ENCODE measurements at regions not wholly inside any gene's neighbourhood (a gene's known extent, or its start where the extent isn't known, plus 50 kb on each side); places are given as distances from the start of the nearest gene placed in this dataset.

- TF ChIP-seq EZH2 (IDR thresholded peaks at IDR 0.05; ENCODE audit: low read depth, unreplicated experiment) (no peak), JUNB (IDR thresholded peaks at IDR 0.05; ENCODE audit: unreplicated experiment) (no peak), NANOG (IDR thresholded peaks at IDR 0.05; ENCODE audit: borderline replicate concordance) (no peak), EZH2phosphoT487 (IDR thresholded peaks at IDR 0.05; ENCODE audit: unreplicated experiment) (no peak), ZNF462 (CRISPR knock-in tag; IDR thresholded peaks at IDR 0.05) (no peak), ZNF114 (CRISPR knock-in tag; IDR thresholded peaks at IDR 0.05) (no peak), REST (IDR thresholded peaks at IDR 0.05; ENCODE audit: unreplicated experiment) (no peak), CREB1 (CRISPR knock-in tag; IDR thresholded peaks at IDR 0.05; ENCODE audit: low read depth) (no peak), ZNF331 (CRISPR knock-in tag; IDR thresholded peaks at IDR 0.05; ENCODE audit: low read depth) (no peak), CTCF (conservative IDR thresholded peaks at IDR 0.05; ENCODE audit: low read depth in 2 of 2) (no peak)
- TF ChIP-seq, protein P1, sequence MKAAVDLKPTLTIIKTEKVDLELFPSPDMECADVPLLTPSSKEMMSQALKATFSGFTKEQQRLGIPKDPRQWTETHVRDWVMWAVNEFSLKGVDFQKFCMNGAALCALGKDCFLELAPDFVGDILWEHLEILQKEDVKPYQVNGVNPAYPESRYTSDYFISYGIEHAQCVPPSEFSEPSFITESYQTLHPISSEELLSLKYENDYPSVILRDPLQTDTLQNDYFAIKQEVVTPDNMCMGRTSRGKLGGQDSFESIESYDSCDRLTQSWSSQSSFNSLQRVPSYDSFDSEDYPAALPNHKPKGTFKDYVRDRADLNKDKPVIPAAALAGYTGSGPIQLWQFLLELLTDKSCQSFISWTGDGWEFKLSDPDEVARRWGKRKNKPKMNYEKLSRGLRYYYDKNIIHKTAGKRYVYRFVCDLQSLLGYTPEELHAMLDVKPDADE (IDR thresholded peaks at IDR 0.05) = no peak
These were observed 224.9 kb downstream of the BAMBI start for GRCh38 chr10:28902215-28902614.

More at GRCh38 chr10:28902215-28902614, 224.9 kb downstream of the BAMBI start:
- no peaks in the 10 kb centered on the region for H3F3A ChIP-seq (replicated peaks; ENCODE audit: low read depth)
- Mint-ChIP-seq H3K27me3 (ENCODE audit: insufficient read depth, low read depth, poor library complexity) (no peaks in the 10 kb centered on the region), H3K4me1 (no peaks in the 10 kb centered on the region; the same call in 2 of the 3 replicates), H3K36me3 (ENCODE audit: low read depth) (peaks cover 9% of the 10 kb centered on the region; the same call in 2 of the 3 replicates), H3K27ac (no peak overlapping the region), H3K4me3 (no peak overlapping the region), H3K9me3 (peaks cover 14% of the 10 kb centered on the region)
- no peak overlapping the region for H3K4me3 ChIP-seq
- H3K9me2 ChIP-seq (ENCODE audit: insufficient read depth) = no peaks in the 10 kb centered on the region
- no peaks in the 10 kb centered on the region for H3K27me3 ChIP-seq (ENCODE audit: insufficient read depth)
- ATAC-seq = no peak
- H4K20me1 ChIP-seq (replicated peaks; ENCODE audit: insufficient read depth) = no peaks in the 10 kb centered on the region
- H3K4me1 ChIP-seq (ENCODE audit: insufficient read depth) = no peaks in the 10 kb centered on the region
- no peak overlapping the region for H3K27ac ChIP-seq (ENCODE audit: low read depth)
- no peak overlapping the region for H2AFZ ChIP-seq
- H3K4me2 ChIP-seq = no peak overlapping the region
- H3K36me3 ChIP-seq (ENCODE audit: insufficient read depth) = no peaks in the 10 kb centered on the region
- DNase-seq (ENCODE audit: low spot score) = no peak
- H3K79me2 ChIP-seq (replicated peaks; ENCODE audit: insufficient read depth) = no peaks in the 10 kb centered on the region

Data from GM23338 (cell line).